OCI-LY3 (cell line): ENCODE measurements at regions not wholly inside any gene's neighbourhood (a gene's known extent, or its start where the extent isn't known, plus 50 kb on each side); places are given as distances from the start of the nearest gene placed in this dataset.

Source experiments
- H2AFZ ChIP-seq: fragments of 200-600, 300-600 bp; shearing (Covaris generic); 2 replicates; pipeline ENCODE4 v1.6.0; 2014; ENCODE audit warnings: antibody characterized with exemption, low read depth, low read length
- H3K27ac ChIP-seq: fragments of 200-600, 300-600 bp; sonication (generic); 2 replicates; pipeline ENCODE4 v1.5.1; 2014; ENCODE audit warnings: mild to moderate bottlenecking, low read length, moderate library complexity, mixed read lengths
- H3K27me3 ChIP-seq: fragments of 200-600, 300-600 bp; sonication (generic); 2 replicates; pipeline ENCODE4 v1.6.1; 2014; ENCODE audit warnings: low read depth, low read length, mixed read lengths
- H3K36me3 ChIP-seq: fragments of 200-600, 300-600 bp; sonication (generic); replicated peaks from 2 replicates; pipeline ENCODE3; 2014; ENCODE audit warnings: low read depth, low read length, mixed read lengths
- H3K4me1 ChIP-seq: fragments of 300-600, 200-600 bp; sonication (generic); 2 replicates; pipeline ENCODE4 v1.6.1; 2014; ENCODE audit warnings: low read length, mixed read lengths
- H3K4me2 ChIP-seq: fragments of 200-600, 300-600 bp; sonication (generic); 2 replicates; pipeline ENCODE4 v1.6.1; 2014; ENCODE audit warnings: low read length, mixed read lengths
- H3K4me3 ChIP-seq: fragments of 300-600, 200-600 bp; sonication (generic); 2 replicates; pipeline ENCODE4 v1.5.1; 2014; ENCODE audit warnings: antibody characterized with exemption, mild to moderate bottlenecking, low read length, moderate library complexity
- H3K79me2 ChIP-seq: fragments of 300-600, 200-600 bp; shearing (Covaris generic); 2 replicates; pipeline ENCODE4 v1.6.1; 2014; ENCODE audit warnings: mild to moderate bottlenecking, low read length, mixed read lengths
- H3K9ac ChIP-seq: fragments of 300-600, 200-600 bp; shearing (Covaris generic); 2 replicates; pipeline ENCODE4 v1.6.0; 2014; ENCODE audit warnings: mild to moderate bottlenecking, low read length, moderate library complexity
- H3K9me3 ChIP-seq: fragments of 200-600, 300-600 bp; shearing (Covaris generic); 2 replicates; pipeline ENCODE4 v1.6.1; 2014; ENCODE audit warnings: low read length, mixed read lengths; ENCODE audit not compliant: insufficient read depth
- H4K20me1 ChIP-seq: fragments of 200-600, 300-600 bp; sonication (generic); 2 replicates; pipeline ENCODE4 v1.6.1; 2016; ENCODE audit warnings: low read length, mixed read lengths; ENCODE audit not compliant: insufficient read depth
- EZH2phosphoT487 ChIP-seq: fragments of 200-600 bp; shearing (Covaris generic); IDR thresholded peaks from 2 replicates; pipeline ENCODE4 v1.6.1; 2018; ENCODE audit warnings: antibody characterized with exemption, mixed run types, low read depth
- TF ChIP-seq, protein P1 (sequence below): fragments of 200-600, 300-600 bp; sonication (generic); IDR thresholded peaks from 2 replicates; pipeline ENCODE4 v1.5.1; 2014; ENCODE audit warnings: antibody characterized with exemption, low read length, low read depth

DNA sequence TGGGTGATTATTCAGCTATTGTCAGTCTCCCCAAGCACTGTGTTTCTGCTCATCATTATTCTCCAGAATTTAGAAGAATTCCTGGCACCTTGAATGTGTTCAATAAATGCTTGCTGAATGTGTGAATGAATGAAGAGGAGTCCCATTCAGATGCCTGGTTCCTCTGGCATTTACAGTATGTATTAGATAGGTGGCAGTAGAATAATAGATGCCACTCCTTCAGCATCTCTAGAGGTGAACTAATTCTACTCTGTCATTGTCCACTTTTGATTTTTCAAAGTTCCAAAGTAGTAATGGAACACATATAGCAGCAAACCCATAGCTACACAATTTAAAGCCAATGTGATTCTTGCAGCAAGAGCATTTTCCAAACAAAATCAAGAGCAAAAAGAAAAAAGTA is 118.9 kb upstream of the CEP162 start:
- H3K36me3 ChIP-seq, result no peaks in the 10 kb centered on the region
- TF ChIP-seq EZH2phosphoT487, result no peak
- TF ChIP-seq, protein P1, sequence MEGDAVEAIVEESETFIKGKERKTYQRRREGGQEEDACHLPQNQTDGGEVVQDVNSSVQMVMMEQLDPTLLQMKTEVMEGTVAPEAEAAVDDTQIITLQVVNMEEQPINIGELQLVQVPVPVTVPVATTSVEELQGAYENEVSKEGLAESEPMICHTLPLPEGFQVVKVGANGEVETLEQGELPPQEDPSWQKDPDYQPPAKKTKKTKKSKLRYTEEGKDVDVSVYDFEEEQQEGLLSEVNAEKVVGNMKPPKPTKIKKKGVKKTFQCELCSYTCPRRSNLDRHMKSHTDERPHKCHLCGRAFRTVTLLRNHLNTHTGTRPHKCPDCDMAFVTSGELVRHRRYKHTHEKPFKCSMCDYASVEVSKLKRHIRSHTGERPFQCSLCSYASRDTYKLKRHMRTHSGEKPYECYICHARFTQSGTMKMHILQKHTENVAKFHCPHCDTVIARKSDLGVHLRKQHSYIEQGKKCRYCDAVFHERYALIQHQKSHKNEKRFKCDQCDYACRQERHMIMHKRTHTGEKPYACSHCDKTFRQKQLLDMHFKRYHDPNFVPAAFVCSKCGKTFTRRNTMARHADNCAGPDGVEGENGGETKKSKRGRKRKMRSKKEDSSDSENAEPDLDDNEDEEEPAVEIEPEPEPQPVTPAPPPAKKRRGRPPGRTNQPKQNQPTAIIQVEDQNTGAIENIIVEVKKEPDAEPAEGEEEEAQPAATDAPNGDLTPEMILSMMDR, result peak; percentile 55
- no peak overlapping the region for H3K4me2 ChIP-seq

DNA sequence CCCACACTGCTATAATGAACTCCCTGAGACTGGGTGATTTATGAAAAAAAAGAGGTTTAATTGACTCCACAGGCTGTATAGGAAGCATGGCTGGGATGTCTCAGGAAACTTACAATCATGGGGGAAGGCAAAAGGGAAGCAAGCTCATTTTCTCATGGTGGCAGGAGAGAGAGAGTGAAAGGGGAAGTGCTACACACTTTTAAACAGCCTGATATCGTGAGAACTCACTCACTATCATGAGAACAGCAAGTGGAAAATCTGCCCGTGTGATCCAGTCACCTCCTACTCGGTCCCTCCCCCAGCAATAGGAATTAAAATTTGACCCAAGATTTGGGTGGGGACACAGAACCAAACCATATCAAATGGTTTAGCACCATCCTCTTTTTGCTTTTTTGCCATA is 116.6 kb upstream of the CEP162 start:
- H3K79me2 ChIP-seq, result no peaks in the 10 kb centered on the region
- peaks cover 13% of the 10 kb centered on the region for H3K4me1 ChIP-seq
- TF ChIP-seq EZH2phosphoT487, result no peak
- TF ChIP-seq, protein P1, result no peak
- no peak overlapping the region for H3K4me2 ChIP-seq
- H2AFZ ChIP-seq, result no peak overlapping the region
- H4K20me1 ChIP-seq, result no peaks in the 10 kb centered on the region
- no peaks in the 10 kb centered on the region for H3K36me3 ChIP-seq
- H3K9ac ChIP-seq, result no peak overlapping the region
- H3K27me3 ChIP-seq, result no peaks in the 10 kb centered on the region
- H3K27ac ChIP-seq, result no peak overlapping the region
- no peak overlapping the region for H3K4me3 ChIP-seq
- no peaks in the 10 kb centered on the region for H3K9me3 ChIP-seq

More for the DNA sequence above, 118.9 kb upstream of the CEP162 start:
- H3K27ac ChIP-seq, result no peak overlapping the region
- H3K27me3 ChIP-seq, result no peaks in the 10 kb centered on the region
- no peak overlapping the region for H3K4me3 ChIP-seq
- H3K4me1 ChIP-seq, result peaks cover 24% of the 10 kb centered on the region
- no peak overlapping the region for H3K9ac ChIP-seq
- no peaks in the 10 kb centered on the region for H3K9me3 ChIP-seq
- H2AFZ ChIP-seq, result no peak overlapping the region
- no peaks in the 10 kb centered on the region for H4K20me1 ChIP-seq
- H3K79me2 ChIP-seq, result no peaks in the 10 kb centered on the region

DNA sequence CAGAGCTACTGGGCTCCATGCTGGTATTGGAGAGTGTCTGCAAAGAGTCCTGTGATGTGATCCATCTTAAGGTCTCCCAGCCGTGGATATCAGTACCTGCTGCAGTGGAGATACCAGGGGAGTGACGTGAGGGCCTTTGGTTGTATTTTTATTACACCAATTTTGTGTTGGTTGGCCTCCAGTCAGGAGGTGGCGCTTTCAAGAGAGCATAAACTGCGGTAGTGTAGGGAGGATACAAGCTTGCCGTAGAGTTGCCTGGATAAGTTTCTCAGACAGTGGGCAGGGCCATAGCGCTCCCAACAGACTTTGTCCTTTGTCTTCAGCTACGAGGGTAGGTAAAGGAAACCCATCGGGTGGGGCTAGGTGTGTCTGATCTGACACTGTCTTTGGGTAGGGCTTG is 113.0 kb upstream of the CEP162 start:
- no peak overlapping the region for H3K27ac ChIP-seq
- TF ChIP-seq, protein P1, result no peak
- TF ChIP-seq EZH2phosphoT487, result no peak
- H3K4me3 ChIP-seq, result no peak overlapping the region
- no peak overlapping the region for H3K9ac ChIP-seq
- 0 out of 2 replicates have a peak, but pooled peaks cover 3% of the 10 kb centered on the region for H3K9me3 ChIP-seq
- H3K4me2 ChIP-seq, result no peak overlapping the region
- no peaks in the 10 kb centered on the region for H3K36me3 ChIP-seq
- no peaks in the 10 kb centered on the region for H3K4me1 ChIP-seq
- no peaks in the 10 kb centered on the region for H4K20me1 ChIP-seq
- H2AFZ ChIP-seq, result no peak overlapping the region
- H3K79me2 ChIP-seq, result no peaks in the 10 kb centered on the region
- no peaks in the 10 kb centered on the region for H3K27me3 ChIP-seq

DNA sequence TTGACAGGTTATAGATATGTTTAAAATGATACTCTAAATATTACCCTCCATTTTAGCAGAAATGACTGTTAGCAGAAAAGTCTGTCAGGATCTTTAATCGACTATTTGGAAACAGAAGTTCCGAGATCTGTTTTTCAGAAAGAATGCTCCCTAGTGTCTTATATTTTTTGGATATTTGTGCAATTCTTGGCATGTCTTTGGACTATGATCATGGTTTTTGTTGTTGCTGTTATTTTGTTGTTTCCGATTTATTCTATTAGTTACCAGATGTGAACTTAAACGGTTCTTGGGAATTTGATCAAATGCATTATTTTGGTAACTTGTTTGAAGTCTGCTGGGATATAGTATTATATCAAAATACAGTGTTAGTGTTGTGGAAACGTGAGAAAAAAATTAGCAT is 106.4 kb upstream of the CEP162 start:
- Histone ChIP-seq H2AFZ (no peak overlapping the region), H4K20me1 (no peaks in the 10 kb centered on the region), H3K27me3 (no peaks in the 10 kb centered on the region), H3K4me3 (no peak overlapping the region), H3K4me2 (no peak overlapping the region), H3K79me2 (no peaks in the 10 kb centered on the region), H3K36me3 (peaks cover 5% of the 10 kb centered on the region), H3K9me3 (0 out of 2 replicates have a peak, but pooled peaks cover 3% of the 10 kb centered on the region), H3K27ac (peak overlapping the region; percentile 88; the same call in 1 of the 2 replicates), H3K4me1 (peaks cover 27% of the 10 kb centered on the region), H3K9ac (no peak overlapping the region)
- TF ChIP-seq, protein P1, result no peak
- no peak for TF ChIP-seq EZH2phosphoT487
